ENCODE measurements at regions not wholly inside any gene's neighbourhood (a gene's known extent, or its start where the extent isn't known, plus 50 kb on each side); places are given as distances from the start of the nearest gene placed in this dataset.

DNA sequence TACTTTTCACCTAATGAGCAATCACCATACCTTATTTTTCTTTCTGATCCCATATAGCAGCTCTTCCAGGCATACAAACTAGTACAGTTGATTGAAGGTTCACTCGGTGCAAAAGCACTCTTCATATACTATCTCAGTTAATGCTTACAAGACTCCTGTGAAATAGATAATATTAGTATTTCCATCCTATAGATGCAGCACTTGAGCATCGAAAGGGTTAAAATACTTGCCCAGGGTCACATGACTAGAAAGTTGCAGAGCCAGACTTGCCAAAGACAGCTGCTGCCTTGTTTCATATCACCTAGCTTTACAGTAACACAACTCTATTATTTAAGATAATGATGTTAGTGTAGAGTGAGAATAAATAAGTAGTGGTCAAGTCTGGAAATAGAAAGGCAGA, 466.0 kb upstream of the TNP1 start:
- DNase-seq (ENCODE audit: low read depth), result no peak
- TF ChIP-seq, protein P1, sequence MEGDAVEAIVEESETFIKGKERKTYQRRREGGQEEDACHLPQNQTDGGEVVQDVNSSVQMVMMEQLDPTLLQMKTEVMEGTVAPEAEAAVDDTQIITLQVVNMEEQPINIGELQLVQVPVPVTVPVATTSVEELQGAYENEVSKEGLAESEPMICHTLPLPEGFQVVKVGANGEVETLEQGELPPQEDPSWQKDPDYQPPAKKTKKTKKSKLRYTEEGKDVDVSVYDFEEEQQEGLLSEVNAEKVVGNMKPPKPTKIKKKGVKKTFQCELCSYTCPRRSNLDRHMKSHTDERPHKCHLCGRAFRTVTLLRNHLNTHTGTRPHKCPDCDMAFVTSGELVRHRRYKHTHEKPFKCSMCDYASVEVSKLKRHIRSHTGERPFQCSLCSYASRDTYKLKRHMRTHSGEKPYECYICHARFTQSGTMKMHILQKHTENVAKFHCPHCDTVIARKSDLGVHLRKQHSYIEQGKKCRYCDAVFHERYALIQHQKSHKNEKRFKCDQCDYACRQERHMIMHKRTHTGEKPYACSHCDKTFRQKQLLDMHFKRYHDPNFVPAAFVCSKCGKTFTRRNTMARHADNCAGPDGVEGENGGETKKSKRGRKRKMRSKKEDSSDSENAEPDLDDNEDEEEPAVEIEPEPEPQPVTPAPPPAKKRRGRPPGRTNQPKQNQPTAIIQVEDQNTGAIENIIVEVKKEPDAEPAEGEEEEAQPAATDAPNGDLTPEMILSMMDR (IDR thresholded peaks at IDR 0.05; ENCODE audit: insufficient read depth, low read length, poor library complexity, severe bottlenecking), result no peak

DNA sequence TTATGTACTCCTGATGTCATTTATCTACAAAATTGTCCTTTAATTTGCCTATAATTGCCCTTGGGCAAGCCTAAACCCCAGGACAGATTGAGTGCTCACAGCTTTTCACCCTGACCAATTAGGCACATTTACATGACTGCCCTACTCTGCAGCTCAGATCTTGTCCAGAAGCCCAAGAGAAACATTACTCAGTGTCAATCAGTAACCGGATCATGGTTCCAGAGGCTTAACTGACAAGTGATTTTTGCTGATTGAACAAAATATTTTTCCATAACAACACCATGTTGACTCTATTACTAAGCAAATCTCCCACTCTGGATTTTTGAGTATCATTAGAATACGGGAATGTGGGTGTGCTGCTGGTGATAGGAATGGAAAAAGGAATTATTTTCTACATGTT, 465.4 kb upstream of the TNP1 start:
- no peak overlapping the region for H3K4me3 ChIP-seq (ENCODE audit: low read depth, low read length)
- H3K27me3 ChIP-seq (ENCODE audit: control insufficient read depth, insufficient read depth, low read length), result no peaks in the 10 kb centered on the region
- TF ChIP-seq, protein P1 (IDR thresholded peaks at IDR 0.05; ENCODE audit: insufficient read depth, low read length, poor library complexity, severe bottlenecking), result no peak
- no peaks in the 10 kb centered on the region for H3K36me3 ChIP-seq (ENCODE audit: control insufficient read depth, insufficient read depth, low read length)
- DNase-seq (ENCODE audit: low read depth), result no peak

More for the DNA sequence above, 466.0 kb upstream of the TNP1 start:
- Histone ChIP-seq H3K36me3 (ENCODE audit: control insufficient read depth, insufficient read depth, low read length) (no peaks in the 10 kb centered on the region), H3K27me3 (ENCODE audit: control insufficient read depth, insufficient read depth, low read length) (no peaks in the 10 kb centered on the region), H3K4me3 (ENCODE audit: low read depth, low read length) (no peak overlapping the region)

DNA sequence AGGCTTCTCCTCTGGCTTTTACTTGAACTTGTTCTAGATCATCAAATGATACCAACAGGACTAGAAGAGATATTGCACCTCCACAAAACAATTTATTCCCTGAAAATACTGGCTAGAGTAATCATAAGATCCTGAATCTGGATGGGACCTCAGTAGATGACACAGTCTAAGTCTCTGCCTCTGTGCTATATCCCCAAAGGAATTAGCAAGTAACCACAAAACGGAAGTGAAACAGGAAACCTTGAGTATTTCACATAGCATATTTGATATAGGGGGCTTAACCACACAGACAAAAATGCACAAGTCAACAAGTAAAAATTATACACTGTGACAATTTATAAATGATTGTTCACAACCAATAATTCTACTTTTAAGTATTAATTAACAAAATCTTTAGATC, 456.9 kb upstream of the TNP1 start:
- H3K27me3 ChIP-seq (ENCODE audit: control insufficient read depth, insufficient read depth, low read length), result no peaks in the 10 kb centered on the region
- H3K4me3 ChIP-seq (ENCODE audit: low read depth, low read length), result no peak overlapping the region
- DNase-seq (ENCODE audit: low read depth), result no peak
- TF ChIP-seq, protein P1 (IDR thresholded peaks at IDR 0.05; ENCODE audit: insufficient read depth, low read length, poor library complexity, severe bottlenecking), result no peak
- no peaks in the 10 kb centered on the region for H3K36me3 ChIP-seq (ENCODE audit: control insufficient read depth, insufficient read depth, low read length)

DNA sequence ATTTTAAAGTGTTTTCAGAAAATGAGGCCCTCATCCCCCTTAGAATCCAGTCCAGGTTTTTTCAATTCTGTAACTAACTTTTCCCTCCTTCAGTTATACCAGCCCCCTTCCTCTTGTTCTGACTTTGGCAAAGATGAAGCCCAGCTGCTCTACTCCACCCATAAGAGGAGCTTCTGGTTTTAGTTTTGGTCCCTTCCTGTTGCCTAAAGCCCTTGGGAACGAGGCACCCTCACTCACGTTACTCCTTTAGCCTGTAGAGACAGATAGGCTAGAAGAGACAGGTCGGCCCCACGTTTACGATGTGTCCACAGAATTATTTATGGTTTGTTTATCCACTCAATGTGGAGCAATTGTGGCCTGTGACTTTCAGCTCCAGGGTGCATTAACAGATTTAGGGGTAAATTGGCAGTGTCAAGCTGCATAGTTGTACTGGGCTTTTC, 454.2 kb upstream of the TNP1 start:
- H3K36me3 ChIP-seq (ENCODE audit: control insufficient read depth, insufficient read depth, low read length), result no peaks in the 10 kb centered on the region
- H3K4me3 ChIP-seq (ENCODE audit: low read depth, low read length), result no peak overlapping the region
- TF ChIP-seq, protein P1 (IDR thresholded peaks at IDR 0.05; ENCODE audit: insufficient read depth, low read length, poor library complexity, severe bottlenecking), result no peak
- H3K27me3 ChIP-seq (ENCODE audit: control insufficient read depth, insufficient read depth, low read length), result no peaks in the 10 kb centered on the region
- DNase-seq (ENCODE audit: low read depth), result no peak

DNA sequence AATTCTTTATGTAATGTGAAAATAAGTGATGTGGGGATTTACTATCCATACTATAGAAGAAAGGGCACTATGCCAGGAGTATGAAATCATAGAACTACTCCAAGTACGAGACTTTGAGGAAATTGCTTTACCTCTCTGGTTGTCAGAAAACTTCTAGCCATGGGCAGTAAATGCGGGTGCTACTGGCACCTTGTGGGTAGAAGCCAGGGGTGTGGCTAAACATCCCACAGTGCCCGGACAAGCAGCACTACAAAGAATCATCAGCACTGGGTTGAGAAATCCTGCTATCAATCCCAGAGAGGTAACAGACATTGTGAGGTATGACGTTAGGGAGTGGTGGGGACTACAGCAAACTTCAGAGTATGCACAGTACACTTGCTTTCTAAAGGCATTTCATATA, 453.5 kb upstream of the TNP1 start:
- Histone ChIP-seq H3K36me3 (ENCODE audit: control insufficient read depth, insufficient read depth, low read length) (no peaks in the 10 kb centered on the region), H3K4me3 (ENCODE audit: low read depth, low read length) (no peak overlapping the region), H3K27me3 (ENCODE audit: control insufficient read depth, insufficient read depth, low read length) (no peaks in the 10 kb centered on the region)
- no peak for DNase-seq (ENCODE audit: low read depth)
- TF ChIP-seq, protein P1 (IDR thresholded peaks at IDR 0.05; ENCODE audit: insufficient read depth, low read length, poor library complexity, severe bottlenecking), result no peak

DNA sequence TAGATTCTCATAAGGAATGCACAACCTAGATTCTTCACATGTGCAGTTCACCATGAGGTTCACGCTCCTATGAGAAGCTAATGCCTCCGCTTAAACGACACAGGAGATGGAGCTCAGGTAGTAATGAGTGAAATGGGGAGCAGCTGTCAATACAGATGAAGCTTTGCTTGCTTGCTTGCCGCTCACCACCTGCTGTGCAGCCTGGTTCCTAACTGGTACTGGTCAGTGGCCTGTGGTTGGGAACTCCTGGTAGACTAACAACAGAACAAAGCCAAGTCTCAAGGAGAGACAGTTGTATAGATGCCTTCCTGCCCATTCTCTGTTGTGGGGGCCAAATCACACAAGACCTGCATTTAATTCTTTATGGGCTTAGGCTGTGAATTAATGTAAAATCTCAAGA, 449.2 kb upstream of the TNP1 start:
- H3K4me3 ChIP-seq (ENCODE audit: low read depth, low read length), result no peak overlapping the region
- H3K27me3 ChIP-seq (ENCODE audit: control insufficient read depth, insufficient read depth, low read length), result no peaks in the 10 kb centered on the region
- DNase-seq (ENCODE audit: low read depth), result no peak
- no peaks in the 10 kb centered on the region for H3K36me3 ChIP-seq (ENCODE audit: control insufficient read depth, insufficient read depth, low read length)
- TF ChIP-seq, protein P1 (IDR thresholded peaks at IDR 0.05; ENCODE audit: insufficient read depth, low read length, poor library complexity, severe bottlenecking), result no peak
